ENCODE measurements at regions not wholly inside any gene's neighbourhood (a gene's known extent, or its start where the extent isn't known, plus 50 kb on each side); places are given as distances from the start of the nearest gene placed in this dataset.

DNA sequence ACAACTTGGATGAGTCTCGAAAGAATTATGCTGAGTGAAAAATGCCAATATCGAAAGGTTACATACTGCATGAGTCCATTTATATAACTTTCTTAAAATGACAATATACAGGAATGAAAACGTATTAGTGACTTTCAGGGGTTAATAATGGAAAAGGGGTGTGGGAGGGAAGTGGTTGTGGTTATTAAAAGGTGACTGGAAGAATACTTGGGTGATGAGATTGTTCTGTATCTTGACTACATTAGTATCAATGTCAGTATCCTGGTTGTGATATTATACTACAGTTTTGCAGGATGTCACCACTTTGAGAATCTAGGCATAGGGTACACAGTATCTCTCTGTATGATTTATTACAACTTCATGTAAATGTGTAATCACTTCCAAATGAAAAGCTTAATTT, 204.5 kb downstream of the DTHD1 start:
- no peak for TF ChIP-seq CTCF (IDR thresholded peaks at IDR 0.05; ENCODE audit: poor library complexity, severe bottlenecking)
- TF ChIP-seq POLR2AphosphoS5 (IDR thresholded peaks at IDR 0.05), result no peak

All from neural cell (in vitro differentiated cells).